ENCODE measurements at regions not wholly inside any gene's neighbourhood (a gene's known extent, or its start where the extent isn't known, plus 50 kb on each side); places are given as distances from the start of the nearest gene placed in this dataset.

- no peak for DNase-seq
These were observed 231.2 kb downstream of the FOXL1 start for GRCh38 chr16:86809458-86809955.

- no peak for DNase-seq
These were observed 231.7 kb downstream of the FOXL1 start for GRCh38 chr16:86810062-86810461.

- DNase-seq: no peak
These were observed 234.1 kb downstream of the FOXL1 start for GRCh38 chr16:86812363-86812970.

GRCh38 chr16:86814256-86814655 lies 235.9 kb downstream of the FOXL1 start:
- DNase-seq: no peak

GRCh38 chr16:86816930-86817625 lies 238.7 kb downstream of the FOXL1 start:
- DNase-seq: no peak

- peak; percentile 9 for DNase-seq
These were observed 240.6 kb downstream of the FOXL1 start for GRCh38 chr16:86818671-86819532.

GRCh38 chr16:86819533-86819892 lies 241.2 kb downstream of the FOXL1 start:
- DNase-seq: no peak

- no peak for DNase-seq
These were observed 243.5 kb downstream of the FOXL1 start for GRCh38 chr16:86821895-86822294.

GRCh38 chr16:86823125-86823524 lies 244.8 kb downstream of the FOXL1 start:
- DNase-seq: no peak

GRCh38 chr16:86823888-86824671 lies 245.7 kb downstream of the FOXL1 start:
- DNase-seq: no peak

GRCh38 chr16:86824751-86825296 lies 246.5 kb downstream of the FOXL1 start:
- DNase-seq: no peak

GRCh38 chr16:86825631-86826030 lies 247.3 kb downstream of the FOXL1 start:
- DNase-seq: no peak

GRCh38 chr16:86826941-86827340 lies 248.6 kb downstream of the FOXL1 start:
- DNase-seq: no peak

- DNase-seq: no peak
These were observed 249.2 kb downstream of the FOXL1 start for GRCh38 chr16:86827521-86827920.

- no peak for DNase-seq
These were observed 249.9 kb downstream of the FOXL1 start for GRCh38 chr16:86828202-86828601.

- no peak for DNase-seq
These were observed 250.3 kb downstream of the FOXL1 start for GRCh38 chr16:86828653-86829052.

GRCh38 chr16:86831366-86831765 lies 253.0 kb downstream of the FOXL1 start:
- DNase-seq: no peak

GRCh38 chr16:86833136-86833535 lies 254.8 kb downstream of the FOXL1 start:
- DNase-seq: no peak

- peak; percentile 14 for DNase-seq
These were observed 256.2 kb downstream of the FOXL1 start for GRCh38 chr16:86834451-86835035.

- DNase-seq: no peak
These were observed 257.6 kb downstream of the FOXL1 start for GRCh38 chr16:86835982-86836381.

GRCh38 chr16:86836503-86837129 lies 258.3 kb downstream of the FOXL1 start:
- DNase-seq: no peak

GRCh38 chr16:86843812-86844211 lies 265.5 kb downstream of the FOXL1 start:
- DNase-seq: no peak
